ENCODE measurements at regions not wholly inside any gene's neighbourhood (a gene's known extent, or its start where the extent isn't known, plus 50 kb on each side); places are given as distances from the start of the nearest gene placed in this dataset.

DNA sequence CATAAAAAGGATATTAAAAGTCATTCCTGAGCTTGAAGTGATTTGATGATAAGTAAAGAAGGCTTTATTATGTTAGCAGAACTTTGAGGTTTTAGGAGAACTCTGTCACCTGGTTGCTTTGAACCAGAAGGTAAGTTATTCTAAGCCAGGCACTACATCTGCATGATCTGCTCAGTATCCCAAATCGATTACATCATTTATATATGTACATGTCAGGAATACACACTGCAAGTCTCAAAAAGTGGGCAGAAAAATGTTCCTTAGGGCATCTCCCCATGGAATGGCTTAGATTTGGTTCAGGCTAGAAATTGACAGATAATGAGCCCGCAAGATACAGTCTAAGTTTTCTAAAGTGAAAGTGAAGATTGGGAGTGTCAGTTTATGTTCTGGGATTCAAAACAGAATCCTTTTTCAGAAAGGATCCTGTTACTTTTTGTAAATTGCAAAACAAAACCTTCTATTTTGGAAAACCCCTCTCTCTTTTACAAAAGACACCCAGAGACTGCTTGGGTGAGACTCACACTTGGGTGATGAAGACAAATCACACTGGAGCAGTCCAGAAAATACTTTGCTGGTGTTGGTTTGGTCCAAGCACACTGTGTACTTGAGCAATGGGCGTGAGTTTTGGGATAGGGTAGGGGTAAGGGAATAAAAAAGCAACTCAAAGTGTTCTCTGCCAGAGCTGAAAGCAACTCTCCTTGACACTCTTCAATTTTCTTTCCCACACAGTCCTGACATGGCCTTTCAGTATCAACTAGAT, 114.5 kb downstream of the FOXD1 start:
- H3K27ac ChIP-seq = peak overlapping the region in 1 of 4 donors; percentile 7
- no peak overlapping the region for H3K4me3 ChIP-seq
- H3K27me3 ChIP-seq = peaks cover 46% of the 10 kb centered on the region
- peaks cover 0 to 4% (median 0%) of the 10 kb centered on the region in 3 donors for H3K4me1 ChIP-seq
- 69 to 75% methylated on average over 3 of the region's 3 CpGs for WGBS, 2 donors (ENCODE audit: low coverage in 1 of 2)
- TF ChIP-seq, protein P1, sequence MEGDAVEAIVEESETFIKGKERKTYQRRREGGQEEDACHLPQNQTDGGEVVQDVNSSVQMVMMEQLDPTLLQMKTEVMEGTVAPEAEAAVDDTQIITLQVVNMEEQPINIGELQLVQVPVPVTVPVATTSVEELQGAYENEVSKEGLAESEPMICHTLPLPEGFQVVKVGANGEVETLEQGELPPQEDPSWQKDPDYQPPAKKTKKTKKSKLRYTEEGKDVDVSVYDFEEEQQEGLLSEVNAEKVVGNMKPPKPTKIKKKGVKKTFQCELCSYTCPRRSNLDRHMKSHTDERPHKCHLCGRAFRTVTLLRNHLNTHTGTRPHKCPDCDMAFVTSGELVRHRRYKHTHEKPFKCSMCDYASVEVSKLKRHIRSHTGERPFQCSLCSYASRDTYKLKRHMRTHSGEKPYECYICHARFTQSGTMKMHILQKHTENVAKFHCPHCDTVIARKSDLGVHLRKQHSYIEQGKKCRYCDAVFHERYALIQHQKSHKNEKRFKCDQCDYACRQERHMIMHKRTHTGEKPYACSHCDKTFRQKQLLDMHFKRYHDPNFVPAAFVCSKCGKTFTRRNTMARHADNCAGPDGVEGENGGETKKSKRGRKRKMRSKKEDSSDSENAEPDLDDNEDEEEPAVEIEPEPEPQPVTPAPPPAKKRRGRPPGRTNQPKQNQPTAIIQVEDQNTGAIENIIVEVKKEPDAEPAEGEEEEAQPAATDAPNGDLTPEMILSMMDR (IDR thresholded peaks at IDR 0.05) = no peak
- no peak for TF ChIP-seq EP300 (IDR thresholded peaks at IDR 0.05)
- no peak for TF ChIP-seq POLR2A (IDR thresholded peaks at IDR 0.05)
- no peak for TF ChIP-seq POLR2AphosphoS5 (IDR thresholded peaks at IDR 0.05)
- H3K9me3 ChIP-seq = peaks cover 0 to 24% (median 0%) of the 10 kb centered on the region in 3 donors
- no peak for ATAC-seq
- H3K36me3 ChIP-seq = no peaks in the 10 kb centered on the region

GRCh38 chr5:73330613-73331012, 118.0 kb downstream of the FOXD1 start:
- Histone ChIP-seq H3K27me3 (peaks cover 15% of the 10 kb centered on the region), H3K27ac (no peak overlapping the region), H3K4me3 (no peak overlapping the region), H3K36me3 (no peaks in the 10 kb centered on the region), H3K9me3 (peaks cover 0 to 32% (median 0%) of the 10 kb centered on the region in 3 donors), H3K4me1 (no peaks in the 10 kb centered on the region)
- WGBS, 2 donors (ENCODE audit: low coverage in 1 of 2) = 55 to 56% methylated on average over 1 of the region's 1 CpG
- no peak for ATAC-seq
- TF ChIP-seq EP300 (IDR thresholded peaks at IDR 0.05) = no peak
- TF ChIP-seq POLR2AphosphoS5 (IDR thresholded peaks at IDR 0.05) = no peak
- no peak for TF ChIP-seq POLR2A (IDR thresholded peaks at IDR 0.05)
- TF ChIP-seq, protein P1 (IDR thresholded peaks at IDR 0.05) = no peak

- Histone ChIP-seq H3K9me3 (peaks cover 0 to 34% (median 0%) of the 10 kb centered on the region in 3 donors), H3K27ac (no peak overlapping the region), H3K4me3 (no peak overlapping the region), H3K4me1 (no peaks in the 10 kb centered on the region), H3K36me3 (no peaks in the 10 kb centered on the region), H3K27me3 (peaks cover 13% of the 10 kb centered on the region)
- WGBS, 2 donors (ENCODE audit: low coverage in 1 of 2) = 83 to 100% methylated on average over 1 of the region's 1 CpG
- ATAC-seq = no peak
- TF ChIP-seq POLR2A (IDR thresholded peaks at IDR 0.05) = no peak
- TF ChIP-seq, protein P1 (IDR thresholded peaks at IDR 0.05) = no peak
- no peak for TF ChIP-seq POLR2AphosphoS5 (IDR thresholded peaks at IDR 0.05)
- no peak for TF ChIP-seq EP300 (IDR thresholded peaks at IDR 0.05)
These were observed 119.9 kb downstream of the FOXD1 start for GRCh38 chr5:73328640-73329039.

DNA sequence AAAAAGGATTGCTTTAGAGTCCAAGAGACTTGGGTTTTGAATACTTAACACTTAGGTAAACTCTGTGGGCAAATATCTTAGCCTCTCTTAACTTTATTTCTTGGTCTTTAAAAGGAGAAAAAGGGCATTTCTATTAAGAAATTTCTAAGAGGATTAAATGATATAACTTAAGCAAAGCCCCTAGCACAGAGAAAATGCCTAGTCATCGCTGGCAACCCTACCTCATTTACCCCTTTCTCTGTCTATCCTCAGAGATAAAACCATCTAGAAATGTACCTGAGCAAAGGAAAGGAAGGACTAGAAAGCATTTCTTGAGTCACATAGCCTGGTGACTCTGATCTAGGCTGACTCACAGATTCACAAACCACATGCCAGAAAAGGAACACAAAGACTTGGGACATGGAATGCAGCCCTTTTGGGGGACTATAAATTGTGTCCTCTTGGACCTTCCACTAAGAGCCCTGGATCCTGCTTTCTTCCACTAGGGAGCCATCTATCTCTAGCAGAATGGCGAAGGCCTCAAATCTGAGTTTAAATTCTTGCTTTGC, 120.6 kb downstream of the FOXD1 start:
- 73 to 96% methylated on average over 2 of the region's 2 CpGs for WGBS, 2 donors (ENCODE audit: low coverage in 1 of 2)
- no peak for TF ChIP-seq POLR2A (IDR thresholded peaks at IDR 0.05)
- no peak for TF ChIP-seq EP300 (IDR thresholded peaks at IDR 0.05)
- TF ChIP-seq POLR2AphosphoS5 (IDR thresholded peaks at IDR 0.05) = no peak
- TF ChIP-seq, protein P1 (IDR thresholded peaks at IDR 0.05) = no peak
- H3K27ac ChIP-seq = no peak overlapping the region
- ATAC-seq = no peak
- H3K9me3 ChIP-seq = peaks cover 0 to 34% (median 0%) of the 10 kb centered on the region in 3 donors
- no peaks in the 10 kb centered on the region for H3K36me3 ChIP-seq
- peaks cover 8% of the 10 kb centered on the region for H3K27me3 ChIP-seq
- no peak overlapping the region for H3K4me3 ChIP-seq
- H3K4me1 ChIP-seq = no peaks in the 10 kb centered on the region

DNA sequence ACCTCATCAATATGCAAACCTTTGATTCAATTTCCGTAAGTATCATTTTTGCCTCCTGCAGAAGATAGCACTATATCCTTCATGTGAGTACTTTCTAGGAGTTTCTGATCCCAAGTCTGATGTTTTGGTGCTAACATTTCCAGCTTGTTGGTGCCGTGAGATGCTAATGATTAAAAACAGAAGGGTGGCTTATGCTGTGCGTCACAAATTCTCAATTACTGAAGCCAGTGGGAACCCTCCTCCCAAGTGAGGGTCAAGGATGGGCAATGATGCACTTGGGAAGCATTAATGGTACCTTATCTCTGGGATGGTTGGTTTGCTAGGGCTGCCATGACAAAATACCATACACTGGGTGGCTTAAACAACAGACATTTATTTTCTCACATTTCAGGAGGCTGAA, 123.0 kb downstream of the FOXD1 start:
- no peak for ATAC-seq
- Histone ChIP-seq H3K27ac (no peak overlapping the region), H3K4me3 (no peak overlapping the region), H3K27me3 (peaks cover 5% of the 10 kb centered on the region), H3K4me1 (no peaks in the 10 kb centered on the region), H3K36me3 (no peaks in the 10 kb centered on the region), H3K9me3 (peaks cover 0 to 20% (median 0%) of the 10 kb centered on the region in 3 donors)
- 46 to 100% methylated on average over 2 to 3 of the region's 3 CpGs for WGBS, 2 donors (ENCODE audit: low coverage in 1 of 2)
- TF ChIP-seq EP300 (IDR thresholded peaks at IDR 0.05) = no peak
- TF ChIP-seq, protein P1 (IDR thresholded peaks at IDR 0.05) = no peak
- no peak for TF ChIP-seq POLR2A (IDR thresholded peaks at IDR 0.05)
- TF ChIP-seq POLR2AphosphoS5 (IDR thresholded peaks at IDR 0.05) = no peak
